ENCODE measurements at regions not wholly inside any gene's neighbourhood (a gene's known extent, or its start where the extent isn't known, plus 50 kb on each side); places are given as distances from the start of the nearest gene placed in this dataset.
"Not testable (repeated sequence)": the region's sequence is repeated elsewhere in the genome, so short reads cannot be mapped to it uniquely, and the experiment has no call there.

DNA sequence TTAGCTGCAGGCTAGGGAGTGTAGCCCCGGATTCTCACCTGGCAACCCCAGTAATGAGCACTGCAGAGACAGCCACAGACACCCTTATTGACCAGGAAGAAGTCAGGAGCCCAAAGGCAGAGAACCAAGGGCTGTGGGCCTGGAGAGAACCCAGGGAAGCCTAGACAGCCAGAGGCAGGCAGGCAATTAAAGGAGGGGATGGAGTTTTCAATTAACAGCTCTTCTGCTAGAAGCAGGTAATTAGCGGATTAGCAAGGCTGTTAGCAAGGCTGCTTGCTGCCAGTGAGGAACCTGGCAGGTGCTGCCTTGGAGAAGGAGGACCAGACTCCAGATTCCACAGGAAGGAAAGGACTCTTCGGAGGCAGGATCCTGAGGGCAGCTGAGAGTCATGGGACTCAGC lies 176.1 kb downstream of the TRIM43 start:
- DNase-seq = not testable (repeated sequence)

DNA sequence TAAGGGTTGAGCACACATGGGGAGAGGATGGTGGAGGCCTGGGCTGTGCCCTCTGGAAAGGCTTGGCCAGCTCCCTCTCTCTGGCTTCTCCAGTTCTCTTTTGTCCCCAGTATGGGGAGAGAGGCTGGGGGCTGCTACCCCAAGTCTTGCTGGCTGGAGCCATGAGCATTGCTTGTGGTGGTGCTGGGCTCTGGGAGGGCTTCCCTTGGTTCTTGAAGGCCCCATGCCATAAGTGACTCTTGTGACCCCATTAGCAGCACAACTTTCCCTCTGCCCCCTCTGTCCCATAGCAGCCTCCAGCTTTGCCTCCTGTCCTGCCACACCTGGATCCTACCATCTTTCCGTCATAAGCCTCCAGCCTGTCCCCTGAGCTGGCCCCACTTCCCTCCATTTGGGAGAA lies 177.5 kb downstream of the TRIM43 start:
- DNase-seq = not testable (repeated sequence)

DNA sequence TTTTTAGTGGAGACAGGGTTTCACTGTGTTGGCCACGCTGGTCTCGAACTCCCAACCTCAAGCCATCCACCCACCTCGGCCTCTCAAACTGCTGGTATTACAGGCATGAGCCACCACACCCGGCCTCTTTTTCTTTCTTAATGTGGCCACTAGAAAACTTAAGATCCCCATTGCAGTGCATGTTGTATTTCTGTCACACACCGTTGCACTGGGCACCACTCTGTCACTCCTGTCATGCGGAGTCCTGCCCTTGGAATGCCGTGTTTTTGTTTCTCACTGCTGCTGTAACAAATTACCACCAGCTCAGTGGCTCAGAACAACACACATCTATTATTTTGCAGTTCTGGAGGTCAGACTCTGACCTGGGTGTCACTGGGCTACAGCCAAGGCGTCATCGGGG lies 178.9 kb downstream of the TRIM43 start:
- DNase-seq = not testable (repeated sequence)

DNA sequence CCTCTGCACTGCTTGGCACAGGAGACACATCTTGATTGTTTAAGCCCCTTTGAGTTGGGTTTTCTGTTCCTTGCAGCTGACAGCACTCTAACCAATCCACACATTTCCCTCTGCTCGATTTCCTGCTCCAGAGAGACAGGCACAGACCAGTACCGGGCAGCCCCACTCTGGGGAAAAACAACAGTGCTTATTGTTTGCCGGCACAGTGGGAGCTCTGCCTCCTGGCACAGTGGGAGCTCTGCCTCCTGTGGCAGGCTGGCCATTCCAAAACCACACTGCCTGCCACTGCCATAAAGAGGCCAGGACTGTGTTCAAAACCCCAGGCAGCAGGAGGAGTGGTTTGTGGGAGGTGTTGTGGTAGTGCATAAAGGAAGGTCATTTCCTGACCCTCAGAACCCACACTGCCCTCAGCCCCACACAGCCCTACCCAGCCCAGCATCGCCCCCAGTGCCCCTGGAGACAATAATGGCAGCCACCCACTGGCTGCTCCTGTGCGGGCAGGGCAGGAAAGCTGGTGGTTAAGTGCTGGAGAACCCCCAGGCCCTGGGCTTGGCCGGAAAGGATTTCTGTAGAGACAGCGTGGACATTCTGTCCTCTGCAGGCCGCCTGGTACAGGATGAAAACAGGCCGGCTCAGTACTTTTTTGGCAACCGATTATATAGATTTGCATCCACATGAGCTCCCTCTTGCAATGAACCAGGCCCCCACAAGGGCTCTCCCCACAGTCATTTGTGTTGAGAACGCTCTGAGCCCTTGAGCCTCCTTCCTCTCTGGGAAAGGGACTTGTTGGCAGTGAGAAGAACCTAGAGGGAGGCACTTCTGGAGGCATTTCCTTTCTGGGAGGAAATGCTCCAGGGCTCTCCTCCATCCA lies 182.8 kb downstream of the TRIM43 start:
- not testable (repeated sequence) for DNase-seq

DNA sequence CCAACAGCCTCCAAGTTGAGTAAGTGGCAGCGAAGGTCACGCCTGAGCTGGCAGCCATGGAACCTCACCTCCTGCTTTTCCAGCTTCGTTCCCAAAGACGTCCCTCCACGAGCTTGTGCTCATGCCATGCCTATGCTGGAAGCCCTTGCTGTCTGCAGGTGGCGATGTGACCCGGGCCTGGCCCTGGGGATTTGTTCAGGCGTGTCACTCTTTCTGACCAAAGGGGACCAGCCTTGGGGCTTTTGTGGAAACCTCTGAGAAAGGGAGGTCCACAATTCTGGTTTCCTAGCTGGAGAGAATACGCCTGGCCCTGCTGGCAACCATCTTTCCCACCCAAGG lies 183.4 kb downstream of the TRIM43 start:
- not testable (repeated sequence) for DNase-seq

All from fibroblast of skin of right biceps (primary cell).